Stimulated activated naive CD8-positive, alpha-beta T cell treated with anti-CD3 and anti-CD28 coated beads, Interleukin-15, Interleukin-2, amounts not matched to agents 100 ng/mL and 50 ng/mL, for 24 hours (primary cell): ENCODE measurements at regions not wholly inside any gene's neighbourhood (a gene's known extent, or its start where the extent isn't known, plus 50 kb on each side); places are given as distances from the start of the nearest gene placed in this dataset.

Experiments used
- H3K27ac Mint-ChIP-seq: one replicate; pipeline ENCODE4 v1.8.0; 2021; ENCODE audit warnings: mild to moderate bottlenecking, mixed read lengths
- H3K27me3 Mint-ChIP-seq: one replicate; pipeline ENCODE4 v1.8.0; 2021; ENCODE audit warnings: mixed read lengths
- H3K36me3 Mint-ChIP-seq: one replicate; pipeline ENCODE4 v1.8.0; 2021; ENCODE audit warnings: low read depth, mixed read lengths
- H3K4me1 Mint-ChIP-seq: one replicate; pipeline ENCODE4 v1.8.0; 2021; ENCODE audit warnings: low read depth, mixed read lengths
- H3K4me3 Mint-ChIP-seq: one replicate; pipeline ENCODE4 v1.8.0; 2021; ENCODE audit warnings: mild to moderate bottlenecking, mixed read lengths
- H3K9me3 Mint-ChIP-seq: one replicate; pipeline ENCODE4 v1.8.0; 2021; ENCODE audit warnings: mixed read lengths

- Mint-ChIP-seq H3K4me3 (no peak overlapping the region), H3K9me3 (peaks cover 15% of the 10 kb centered on the region), H3K36me3 (peaks cover 4% of the 10 kb centered on the region), H3K27ac (no peak overlapping the region), H3K4me1 (no peaks in the 10 kb centered on the region), H3K27me3 (peaks cover 15% of the 10 kb centered on the region)
Measured at GRCh38 chr14:51145246-51145645, 50.3 kb upstream of the TRIM9 start.

DNA sequence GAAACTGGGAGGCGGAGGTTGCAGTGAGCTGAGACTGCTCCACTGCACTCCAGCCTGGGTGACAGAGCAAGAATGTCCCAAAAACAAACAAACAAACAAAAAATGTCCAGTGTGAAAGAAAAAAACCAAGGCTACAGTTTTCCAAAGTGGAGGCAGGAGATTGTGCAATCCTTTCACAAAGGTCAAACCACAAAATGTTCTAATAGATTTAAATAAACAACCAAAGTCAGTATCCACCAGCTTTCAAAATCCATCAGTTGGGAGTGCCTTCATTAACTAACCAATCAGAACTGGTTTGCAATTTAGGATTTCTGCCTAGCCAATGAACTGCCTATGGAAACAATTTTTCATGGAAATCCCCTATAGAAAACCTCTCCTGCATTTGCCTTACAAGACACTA is 52.3 kb upstream of the TRIM9 start:
- peaks cover 10% of the 10 kb centered on the region for H3K27me3 Mint-ChIP-seq
- no peak overlapping the region for H3K4me3 Mint-ChIP-seq
- no peak overlapping the region for H3K27ac Mint-ChIP-seq
- peaks cover 12% of the 10 kb centered on the region for H3K9me3 Mint-ChIP-seq
- H3K4me1 Mint-ChIP-seq = no peaks in the 10 kb centered on the region
- peaks cover 4% of the 10 kb centered on the region for H3K36me3 Mint-ChIP-seq

- Mint-ChIP-seq H3K9me3 (no peaks in the 10 kb centered on the region), H3K4me1 (no peaks in the 10 kb centered on the region), H3K27ac (no peak overlapping the region), H3K36me3 (no peaks in the 10 kb centered on the region), H3K4me3 (no peak overlapping the region), H3K27me3 (peaks cover 4% of the 10 kb centered on the region)
Measured at GRCh38 chr14:51155326-51155725, 60.4 kb upstream of the TRIM9 start.

GRCh38 chr14:51157012-51157411 is 62.1 kb upstream of the TRIM9 start:
- Mint-ChIP-seq H3K4me3 (no peak overlapping the region), H3K27ac (no peak overlapping the region), H3K27me3 (peaks cover 4% of the 10 kb centered on the region), H3K9me3 (no peaks in the 10 kb centered on the region), H3K36me3 (no peaks in the 10 kb centered on the region), H3K4me1 (peaks cover 4% of the 10 kb centered on the region)

GRCh38 chr14:51160871-51161270 is 66.0 kb upstream of the TRIM9 start:
- H3K27me3 Mint-ChIP-seq = peaks cover 4% of the 10 kb centered on the region
- H3K4me3 Mint-ChIP-seq = no peak overlapping the region
- H3K27ac Mint-ChIP-seq = peak overlapping the region; percentile 4
- H3K36me3 Mint-ChIP-seq = no peaks in the 10 kb centered on the region
- H3K4me1 Mint-ChIP-seq = peaks cover 4% of the 10 kb centered on the region
- no peaks in the 10 kb centered on the region for H3K9me3 Mint-ChIP-seq

DNA sequence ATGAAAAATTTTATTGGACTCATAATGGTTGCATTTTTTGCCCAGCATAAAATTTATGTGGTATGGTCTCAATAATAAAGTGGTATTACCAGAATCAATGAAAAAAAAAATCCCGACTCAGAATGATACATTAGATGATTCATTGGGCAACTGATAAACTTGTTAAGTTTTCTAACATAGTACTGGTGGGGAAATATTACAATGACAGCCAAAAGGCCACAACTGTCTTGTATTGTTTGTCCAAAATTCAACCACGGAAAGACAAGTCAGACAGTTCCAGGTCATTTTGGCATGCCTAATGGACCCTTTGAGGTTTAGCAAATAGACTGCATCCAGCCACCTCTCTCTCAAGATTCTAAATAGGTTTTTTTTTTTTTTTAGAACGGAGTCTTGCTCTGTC is 70.5 kb upstream of the TRIM9 start:
- peaks cover 23% of the 10 kb centered on the region for H3K4me1 Mint-ChIP-seq
- no peak overlapping the region for H3K27ac Mint-ChIP-seq
- H3K9me3 Mint-ChIP-seq = no peaks in the 10 kb centered on the region
- no peaks in the 10 kb centered on the region for H3K36me3 Mint-ChIP-seq
- peaks cover 4% of the 10 kb centered on the region for H3K27me3 Mint-ChIP-seq
- no peak overlapping the region for H3K4me3 Mint-ChIP-seq

- Mint-ChIP-seq H3K4me1 (peaks cover 19% of the 10 kb centered on the region), H3K36me3 (no peaks in the 10 kb centered on the region), H3K27ac (peak overlapping the region; percentile 73), H3K27me3 (no peaks in the 10 kb centered on the region), H3K4me3 (peak overlapping the region; percentile 15), H3K9me3 (no peaks in the 10 kb centered on the region)
Measured at GRCh38 chr14:51167587-51168214, 72.3 kb upstream of the TMX1 start.

GRCh38 chr14:51168215-51168613 is 71.8 kb upstream of the TMX1 start:
- no peaks in the 10 kb centered on the region for H3K36me3 Mint-ChIP-seq
- H3K4me3 Mint-ChIP-seq = no peak overlapping the region
- H3K4me1 Mint-ChIP-seq = peaks cover 19% of the 10 kb centered on the region
- H3K9me3 Mint-ChIP-seq = no peaks in the 10 kb centered on the region
- H3K27ac Mint-ChIP-seq = no peak overlapping the region
- H3K27me3 Mint-ChIP-seq = no peaks in the 10 kb centered on the region

GRCh38 chr14:51173863-51174262 is 66.2 kb upstream of the TMX1 start:
- Mint-ChIP-seq H3K27ac (no peak overlapping the region), H3K4me1 (no peaks in the 10 kb centered on the region), H3K36me3 (no peaks in the 10 kb centered on the region), H3K9me3 (no peaks in the 10 kb centered on the region), H3K27me3 (peaks cover 14% of the 10 kb centered on the region), H3K4me3 (no peak overlapping the region)

DNA sequence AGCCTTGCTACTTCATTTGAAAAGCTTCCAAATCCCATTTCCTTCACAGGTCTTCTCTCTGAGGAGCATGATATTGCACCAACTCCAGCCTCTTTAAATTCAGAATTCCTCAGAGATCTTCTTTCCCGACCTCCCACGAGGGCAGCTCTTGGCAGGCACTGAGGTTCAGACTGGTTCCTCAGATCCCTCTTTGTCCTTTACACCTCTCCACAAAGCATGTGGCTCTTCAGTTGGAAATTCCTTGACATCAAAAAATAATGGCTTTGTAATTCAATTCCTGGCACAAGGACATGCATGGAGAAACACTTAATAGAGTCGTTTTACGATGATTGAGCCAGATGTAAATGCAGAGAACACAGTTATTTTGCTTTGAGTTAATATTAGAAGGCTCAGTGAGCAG is 63.2 kb upstream of the TMX1 start:
- Mint-ChIP-seq H3K4me1 (no peaks in the 10 kb centered on the region), H3K27ac (no peak overlapping the region), H3K36me3 (no peaks in the 10 kb centered on the region)

GRCh38 chr14:51180577-51180976 is 59.5 kb upstream of the TMX1 start:
- no peak overlapping the region for H3K27ac Mint-ChIP-seq
- no peaks in the 10 kb centered on the region for H3K36me3 Mint-ChIP-seq

More for the DNA sequence above, 63.2 kb upstream of the TMX1 start:
- Mint-ChIP-seq H3K4me3 (no peak overlapping the region), H3K27me3 (peaks cover 14% of the 10 kb centered on the region), H3K9me3 (no peaks in the 10 kb centered on the region)

DNA sequence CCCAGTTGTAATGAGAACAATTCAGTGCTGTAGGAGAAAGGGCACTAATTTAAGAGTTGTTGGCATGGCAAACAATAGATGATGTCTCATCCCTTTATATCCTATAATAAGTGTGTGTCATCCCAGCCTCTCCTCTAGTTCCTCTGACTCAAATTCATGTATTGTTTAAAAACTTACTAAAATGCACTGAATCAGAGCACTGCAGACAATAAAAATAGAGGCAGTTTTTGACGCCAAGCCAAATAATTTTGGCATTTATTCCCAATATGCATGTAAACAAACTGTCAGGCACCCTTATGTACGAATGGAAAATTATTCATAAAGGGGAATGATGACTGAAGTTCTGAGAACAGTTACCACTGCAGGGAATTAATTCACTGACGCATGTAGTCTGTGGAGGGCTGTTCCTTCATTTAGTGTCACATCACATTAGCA is 57.9 kb upstream of the TMX1 start:
- Mint-ChIP-seq H3K4me1 (peaks cover 9% of the 10 kb centered on the region), H3K9me3 (no peaks in the 10 kb centered on the region), H3K36me3 (no peaks in the 10 kb centered on the region), H3K4me3 (no peak overlapping the region), H3K27me3 (no peaks in the 10 kb centered on the region), H3K27ac (no peak overlapping the region)

More at GRCh38 chr14:51180577-51180976, 59.5 kb upstream of the TMX1 start:
- Mint-ChIP-seq H3K9me3 (no peaks in the 10 kb centered on the region), H3K4me3 (no peak overlapping the region), H3K27me3 (peaks cover 11% of the 10 kb centered on the region), H3K4me1 (peaks cover 6% of the 10 kb centered on the region)

DNA sequence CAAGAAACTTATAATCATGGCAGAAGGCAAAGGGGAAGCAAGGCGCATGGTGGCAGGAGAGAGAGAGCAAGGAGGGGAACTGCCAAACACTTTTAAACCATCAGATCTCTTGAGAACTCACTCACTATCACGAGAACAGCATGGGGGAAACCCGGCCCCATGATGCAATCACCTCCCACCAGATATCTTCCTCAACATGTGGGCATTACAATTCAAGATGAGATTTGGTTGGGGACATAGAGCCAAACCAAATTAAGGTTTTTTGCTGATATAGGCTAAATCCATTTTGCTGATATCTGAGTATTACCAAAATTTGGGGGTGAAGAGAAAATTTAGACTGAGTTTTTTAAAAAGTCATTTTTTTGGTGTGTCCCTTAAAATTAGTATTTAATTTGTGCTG is 54.9 kb upstream of the TMX1 start:
- Mint-ChIP-seq H3K36me3 (no peaks in the 10 kb centered on the region), H3K27ac (peak overlapping the region; percentile 6), H3K27me3 (no peaks in the 10 kb centered on the region)

GRCh38 chr14:51185754-51186153 is 54.3 kb upstream of the TMX1 start:
- H3K4me3 Mint-ChIP-seq = no peak overlapping the region
- no peaks in the 10 kb centered on the region for H3K36me3 Mint-ChIP-seq
- no peaks in the 10 kb centered on the region for H3K27me3 Mint-ChIP-seq
- no peak overlapping the region for H3K27ac Mint-ChIP-seq
- peaks cover 9% of the 10 kb centered on the region for H3K4me1 Mint-ChIP-seq
- H3K9me3 Mint-ChIP-seq = no peaks in the 10 kb centered on the region

More for the DNA sequence above, 54.9 kb upstream of the TMX1 start:
- Mint-ChIP-seq H3K4me1 (peaks cover 9% of the 10 kb centered on the region), H3K4me3 (no peak overlapping the region), H3K9me3 (no peaks in the 10 kb centered on the region)

- no peak overlapping the region for H3K4me3 Mint-ChIP-seq
- no peaks in the 10 kb centered on the region for H3K36me3 Mint-ChIP-seq
- no peaks in the 10 kb centered on the region for H3K9me3 Mint-ChIP-seq
- no peaks in the 10 kb centered on the region for H3K27me3 Mint-ChIP-seq
- H3K27ac Mint-ChIP-seq = no peak overlapping the region
- peaks cover 9% of the 10 kb centered on the region for H3K4me1 Mint-ChIP-seq
Measured at GRCh38 chr14:51188566-51189185, 51.4 kb upstream of the TMX1 start.
